Neural cell (in vitro differentiated cells): ENCODE measurements at regions not wholly inside any gene's neighbourhood (a gene's known extent, or its start where the extent isn't known, plus 50 kb on each side); places are given as distances from the start of the nearest gene placed in this dataset.

ENCODE experiments used
- H2AFZ ChIP-seq: fragments of 200-600, 300-800 bp; sonication (generic), shearing (Covaris generic); 2 replicates; pipeline ENCODE4 v1.6.0; 2014; ENCODE audit warnings: low read depth, mild to moderate bottlenecking, antibody characterized with exemption, low read length, moderate library complexity
- H3F3A ChIP-seq: fragments of 200-600 bp; shearing (Covaris generic); 2 replicates; pipeline ENCODE4 v1.6.1; 2016; ENCODE audit warnings: mild to moderate bottlenecking, moderate library complexity, mixed read lengths, antibody characterized with exemption, low read length; ENCODE audit not compliant: insufficient read depth, poor library complexity, severe bottlenecking
- H3K27ac ChIP-seq: fragments of 200-600, 300-800 bp; sonication (generic), shearing (Covaris generic); 2 replicates; pipeline ENCODE4 v1.5.1; 2014; ENCODE audit warnings: mild to moderate bottlenecking, low read length, moderate library complexity
- H3K27me3 ChIP-seq: fragments of 300-800, 200-600 bp; sonication (generic), shearing (Covaris generic); 2 replicates; pipeline ENCODE4 v1.6.0; 2014; ENCODE audit warnings: mild to moderate bottlenecking, low read depth, low read length, moderate library complexity; ENCODE audit not compliant: insufficient read depth
- H3K36me3 ChIP-seq: fragments of 300-800, 200-600 bp; sonication (generic), shearing (Covaris generic); 2 replicates; pipeline ENCODE4 v1.5.1; 2014; ENCODE audit warnings: mild to moderate bottlenecking, antibody characterized with exemption, low read length, moderate library complexity; ENCODE audit not compliant: insufficient read depth
- H3K4me2 ChIP-seq: fragments of 300-800, 200-600 bp; sonication (generic), shearing (Covaris generic); 2 replicates; pipeline ENCODE4 v1.6.0; 2014; ENCODE audit warnings: mild to moderate bottlenecking, low read length
- H3K4me3 ChIP-seq: fragments of 300-800, 200-600 bp; sonication (generic), shearing (Covaris generic); 2 replicates; pipeline ENCODE4 v1.5.1; 2014; ENCODE audit warnings: mild to moderate bottlenecking, low read length, moderate library complexity
- H3K79me2 ChIP-seq: fragments of 200-600 bp; shearing (Covaris generic); replicated peaks from 2 replicates; pipeline ENCODE4 v1.6.0; 2014; ENCODE audit warnings: mild to moderate bottlenecking, low read length, moderate library complexity; ENCODE audit not compliant: insufficient read depth
- H3K9ac ChIP-seq: fragments of 300-800, 200-600 bp; sonication (generic), shearing (Covaris generic); 2 replicates; pipeline ENCODE4 v1.6.1; 2016; ENCODE audit warnings: mild to moderate bottlenecking, low read length, mixed read lengths
- H3K9me2 ChIP-seq: fragments of 200-600 bp; shearing (Covaris generic); 2 replicates; pipeline ENCODE4 v1.6.1; 2016; ENCODE audit warnings: mild to moderate bottlenecking, low read length, mixed read lengths; ENCODE audit not compliant: insufficient read depth
- H3K9me3 ChIP-seq: fragments of 200-600, 300-800 bp; sonication (generic), shearing (Covaris generic); 2 replicates; pipeline ENCODE4 v1.6.1; 2016; ENCODE audit warnings: mild to moderate bottlenecking, mixed run types, low read length, moderate library complexity, mixed read lengths
- H4K20me1 ChIP-seq: fragments of 200-600 bp; shearing (Covaris generic); 2 replicates; pipeline ENCODE4 v1.6.1; 2016; ENCODE audit warnings: mild to moderate bottlenecking, mixed run types; ENCODE audit not compliant: insufficient read depth
- EP300 ChIP-seq: fragments of 450-650 bp; conservative IDR thresholded peaks from 2 replicates; pipeline ENCODE4 v1.6.1; 2014; ENCODE audit warnings: antibody characterized with exemption, mild to moderate bottlenecking, moderate library complexity; ENCODE audit not compliant: poor library complexity, severe bottlenecking
- EZH2 ChIP-seq: fragments of 200-600, 300-800 bp; shearing (Covaris generic), sonication (generic); IDR thresholded peaks from 2 replicates; pipeline ENCODE4 v1.6.1; 2014; ENCODE audit warnings: antibody characterized with exemption, low read length, borderline replicate concordance, mild to moderate bottlenecking; ENCODE audit not compliant: insufficient read depth, poor library complexity, severe bottlenecking
- MXI1 ChIP-seq: fragments of 450-650 bp; conservative IDR thresholded peaks from 2 replicates; pipeline ENCODE4 v1.6.1; 2014; ENCODE audit warnings: antibody characterized with exemption, mild to moderate bottlenecking; ENCODE audit not compliant: poor library complexity, severe bottlenecking
- POLR2AphosphoS5 ChIP-seq: IDR thresholded peaks from 2 replicates; pipeline ENCODE4 v1.6.1; 2012
- RAD21 ChIP-seq: fragments of 450-650 bp; conservative IDR thresholded peaks from 2 replicates; pipeline ENCODE4 v1.6.1; 2014; ENCODE audit warnings: antibody characterized with exemption, mild to moderate bottlenecking, moderate library complexity
- SMC3 ChIP-seq: fragments of 450-650 bp; conservative IDR thresholded peaks from 2 replicates; pipeline ENCODE4 v1.6.1; 2014; ENCODE audit warnings: antibody characterized with exemption, mild to moderate bottlenecking, moderate library complexity; ENCODE audit not compliant: poor library complexity
- TAF1 ChIP-seq: IDR thresholded peaks from 2 replicates; pipeline ENCODE4 v1.6.1; 2012; ENCODE audit warnings: low read depth
- TF ChIP-seq, protein P1 (sequence below): fragments of 450-650 bp; IDR thresholded peaks from 2 replicates; pipeline ENCODE4 v1.5.1; 2014; ENCODE audit warnings: antibody characterized with exemption, mild to moderate bottlenecking, moderate library complexity; ENCODE audit not compliant: poor library complexity, severe bottlenecking
- TF ChIP-seq, protein P2 (sequence below): IDR thresholded peaks from 2 replicates; pipeline ENCODE4 v1.6.1; 2012; ENCODE audit warnings: borderline replicate concordance

DNA sequence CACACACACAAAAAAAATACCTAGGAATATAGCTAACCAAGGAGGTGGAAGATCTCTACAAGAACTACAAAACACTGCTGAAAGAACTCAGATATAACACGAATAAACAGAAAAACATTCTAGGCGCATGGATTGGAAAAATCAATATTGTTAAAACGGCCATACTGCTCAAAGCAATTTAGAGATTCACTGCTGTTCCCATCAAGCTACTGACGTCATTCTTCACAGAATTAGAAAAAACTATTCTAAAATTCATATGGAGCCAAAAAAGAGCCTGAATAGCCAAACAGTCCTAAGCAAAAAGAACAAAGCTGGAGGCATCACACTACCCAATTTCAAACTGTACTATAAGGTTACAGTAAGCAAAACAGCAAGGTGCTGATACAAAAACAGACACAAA, 390.2 kb downstream of the IDS start:
- Histone ChIP-seq H3K4me3 (no peak overlapping the region), H3K9me2 (no peaks in the 10 kb centered on the region), H3K4me2 (no peak overlapping the region), H3K9ac (no peak overlapping the region), H2AFZ (no peak overlapping the region), H3K9me3 (no peaks in the 10 kb centered on the region), H3K36me3 (no peaks in the 10 kb centered on the region), H3K27ac (no peak overlapping the region), H3K27me3 (no peaks in the 10 kb centered on the region), H3F3A (no peaks in the 10 kb centered on the region), H3K79me2 (no peaks in the 10 kb centered on the region), H4K20me1 (no peaks in the 10 kb centered on the region)
- TF ChIP-seq RAD21 (no peak), EP300 (no peak), POLR2AphosphoS5 (no peak), SMC3 (no peak), MXI1 (no peak), TAF1 (no peak), EZH2 (no peak)
- TF ChIP-seq, protein P1, sequence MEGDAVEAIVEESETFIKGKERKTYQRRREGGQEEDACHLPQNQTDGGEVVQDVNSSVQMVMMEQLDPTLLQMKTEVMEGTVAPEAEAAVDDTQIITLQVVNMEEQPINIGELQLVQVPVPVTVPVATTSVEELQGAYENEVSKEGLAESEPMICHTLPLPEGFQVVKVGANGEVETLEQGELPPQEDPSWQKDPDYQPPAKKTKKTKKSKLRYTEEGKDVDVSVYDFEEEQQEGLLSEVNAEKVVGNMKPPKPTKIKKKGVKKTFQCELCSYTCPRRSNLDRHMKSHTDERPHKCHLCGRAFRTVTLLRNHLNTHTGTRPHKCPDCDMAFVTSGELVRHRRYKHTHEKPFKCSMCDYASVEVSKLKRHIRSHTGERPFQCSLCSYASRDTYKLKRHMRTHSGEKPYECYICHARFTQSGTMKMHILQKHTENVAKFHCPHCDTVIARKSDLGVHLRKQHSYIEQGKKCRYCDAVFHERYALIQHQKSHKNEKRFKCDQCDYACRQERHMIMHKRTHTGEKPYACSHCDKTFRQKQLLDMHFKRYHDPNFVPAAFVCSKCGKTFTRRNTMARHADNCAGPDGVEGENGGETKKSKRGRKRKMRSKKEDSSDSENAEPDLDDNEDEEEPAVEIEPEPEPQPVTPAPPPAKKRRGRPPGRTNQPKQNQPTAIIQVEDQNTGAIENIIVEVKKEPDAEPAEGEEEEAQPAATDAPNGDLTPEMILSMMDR: no peak
- TF ChIP-seq, protein P2, sequence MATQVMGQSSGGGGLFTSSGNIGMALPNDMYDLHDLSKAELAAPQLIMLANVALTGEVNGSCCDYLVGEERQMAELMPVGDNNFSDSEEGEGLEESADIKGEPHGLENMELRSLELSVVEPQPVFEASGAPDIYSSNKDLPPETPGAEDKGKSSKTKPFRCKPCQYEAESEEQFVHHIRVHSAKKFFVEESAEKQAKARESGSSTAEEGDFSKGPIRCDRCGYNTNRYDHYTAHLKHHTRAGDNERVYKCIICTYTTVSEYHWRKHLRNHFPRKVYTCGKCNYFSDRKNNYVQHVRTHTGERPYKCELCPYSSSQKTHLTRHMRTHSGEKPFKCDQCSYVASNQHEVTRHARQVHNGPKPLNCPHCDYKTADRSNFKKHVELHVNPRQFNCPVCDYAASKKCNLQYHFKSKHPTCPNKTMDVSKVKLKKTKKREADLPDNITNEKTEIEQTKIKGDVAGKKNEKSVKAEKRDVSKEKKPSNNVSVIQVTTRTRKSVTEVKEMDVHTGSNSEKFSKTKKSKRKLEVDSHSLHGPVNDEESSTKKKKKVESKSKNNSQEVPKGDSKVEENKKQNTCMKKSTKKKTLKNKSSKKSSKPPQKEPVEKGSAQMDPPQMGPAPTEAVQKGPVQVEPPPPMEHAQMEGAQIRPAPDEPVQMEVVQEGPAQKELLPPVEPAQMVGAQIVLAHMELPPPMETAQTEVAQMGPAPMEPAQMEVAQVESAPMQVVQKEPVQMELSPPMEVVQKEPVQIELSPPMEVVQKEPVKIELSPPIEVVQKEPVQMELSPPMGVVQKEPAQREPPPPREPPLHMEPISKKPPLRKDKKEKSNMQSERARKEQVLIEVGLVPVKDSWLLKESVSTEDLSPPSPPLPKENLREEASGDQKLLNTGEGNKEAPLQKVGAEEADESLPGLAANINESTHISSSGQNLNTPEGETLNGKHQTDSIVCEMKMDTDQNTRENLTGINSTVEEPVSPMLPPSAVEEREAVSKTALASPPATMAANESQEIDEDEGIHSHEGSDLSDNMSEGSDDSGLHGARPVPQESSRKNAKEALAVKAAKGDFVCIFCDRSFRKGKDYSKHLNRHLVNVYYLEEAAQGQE: no peak

DNA sequence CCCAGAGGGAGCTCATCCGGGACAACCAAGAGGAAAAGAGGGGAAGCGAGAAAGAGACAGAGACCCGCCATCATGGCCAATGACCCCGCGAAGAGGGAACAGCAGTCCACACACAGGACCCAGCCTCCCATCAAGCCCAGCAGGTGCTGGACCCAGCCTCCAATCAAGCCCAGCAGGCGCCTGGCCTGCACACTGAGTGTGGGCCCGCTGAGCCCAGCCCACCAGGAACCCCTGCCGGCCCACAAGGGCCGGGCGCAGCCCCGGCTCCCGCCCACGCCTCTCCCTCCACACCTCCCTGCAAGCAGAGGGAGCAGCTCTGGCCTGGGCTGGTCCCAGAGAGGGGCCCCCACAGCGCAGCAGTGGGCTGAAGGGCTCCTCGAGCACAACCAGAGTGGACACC, 391.1 kb downstream of the IDS start:
- H3K9ac ChIP-seq: no peak overlapping the region
- H3K36me3 ChIP-seq: no peaks in the 10 kb centered on the region
- no peak overlapping the region for H3K4me2 ChIP-seq
- no peaks in the 10 kb centered on the region for H3K9me2 ChIP-seq
- H3K27ac ChIP-seq: no peak overlapping the region
- H3F3A ChIP-seq: no peaks in the 10 kb centered on the region
- no peak overlapping the region for H3K4me3 ChIP-seq
- H2AFZ ChIP-seq: no peak overlapping the region
- no peaks in the 10 kb centered on the region for H3K79me2 ChIP-seq
- H3K27me3 ChIP-seq: no peaks in the 10 kb centered on the region
- no peaks in the 10 kb centered on the region for H4K20me1 ChIP-seq
- TF ChIP-seq, protein P1: no peak
- TF ChIP-seq, protein P2: no peak
- TF ChIP-seq EP300: no peak
- H3K9me3 ChIP-seq: no peaks in the 10 kb centered on the region
